NK-92 treated with Interleukin-12 subunit alpha and Interleukin-12 subunit beta, amount 100 ng/mL, for 24 hours (cell line): ENCODE measurements at regions not wholly inside any gene's neighbourhood (a gene's known extent, or its start where the extent isn't known, plus 50 kb on each side); places are given as distances from the start of the nearest gene placed in this dataset.
"Not testable (repeated sequence)": the region's sequence is repeated elsewhere in the genome, so short reads cannot be mapped to it uniquely, and the experiment has no call there.

Experiments
- DNase-seq: peaks from one replicate; lab custom pipeline; 2025; lab: John Stamatoyannopoulos, UW

DNA sequence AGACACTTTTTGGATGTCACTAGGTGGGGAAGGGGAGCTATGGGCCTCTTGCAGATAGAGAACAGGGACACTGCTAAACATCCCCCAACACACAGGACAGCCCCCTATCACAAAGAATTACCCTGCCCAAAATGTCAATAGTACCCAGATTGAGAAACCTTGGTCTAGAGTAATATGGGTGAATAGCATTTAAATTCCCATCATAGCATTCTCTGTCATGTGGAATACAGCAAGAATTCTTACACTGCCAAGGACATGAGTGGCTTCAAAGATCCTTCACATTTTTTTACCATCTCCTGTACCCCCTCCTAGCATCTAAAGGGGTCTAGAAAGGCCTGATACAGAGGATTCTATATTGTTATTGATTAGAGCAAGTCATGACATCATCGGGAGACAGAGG lies 83.1 kb upstream of the SSTR4 start:
- DNase-seq: no peak

DNA sequence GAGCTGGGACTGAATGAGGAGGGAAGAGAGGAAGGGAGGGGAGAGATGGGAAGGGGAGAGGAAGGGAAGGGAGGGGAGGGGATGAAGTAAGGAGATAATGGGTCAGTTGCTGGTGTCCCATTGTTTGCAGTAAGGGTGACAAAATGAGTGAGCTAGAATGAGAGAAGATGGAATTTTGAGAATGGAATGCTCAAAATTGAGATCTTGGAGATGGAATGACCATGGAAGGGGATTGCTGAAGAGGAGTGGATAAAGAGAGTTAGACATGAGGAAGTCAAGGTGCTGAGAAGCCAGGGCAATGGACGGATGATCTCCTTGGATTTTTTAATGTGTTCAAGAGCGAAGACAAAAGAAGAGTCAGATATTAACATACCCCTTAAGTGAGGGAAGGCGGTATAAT lies 80.5 kb upstream of the SSTR4 start:
- no peak for DNase-seq

DNA sequence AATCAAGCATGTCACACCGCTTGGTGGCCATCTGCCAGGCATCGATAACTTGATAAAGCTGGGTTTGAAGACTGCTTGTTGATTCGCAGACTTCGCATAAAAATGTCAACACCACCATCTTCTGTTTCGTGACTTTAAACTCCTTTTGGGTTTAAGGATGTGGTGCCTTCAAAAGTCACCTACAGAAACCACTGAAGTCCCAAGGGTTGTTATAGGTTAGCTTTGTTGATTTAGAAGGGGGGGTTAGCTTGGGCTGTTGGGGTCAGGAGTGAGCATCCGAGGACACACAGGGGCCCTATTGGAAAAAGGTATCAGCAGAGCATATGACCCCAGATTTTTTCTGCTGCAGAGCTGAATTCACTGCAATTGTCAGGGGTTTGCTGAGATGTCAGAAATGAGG lies 76.7 kb upstream of the SSTR4 start:
- no peak for DNase-seq

DNA sequence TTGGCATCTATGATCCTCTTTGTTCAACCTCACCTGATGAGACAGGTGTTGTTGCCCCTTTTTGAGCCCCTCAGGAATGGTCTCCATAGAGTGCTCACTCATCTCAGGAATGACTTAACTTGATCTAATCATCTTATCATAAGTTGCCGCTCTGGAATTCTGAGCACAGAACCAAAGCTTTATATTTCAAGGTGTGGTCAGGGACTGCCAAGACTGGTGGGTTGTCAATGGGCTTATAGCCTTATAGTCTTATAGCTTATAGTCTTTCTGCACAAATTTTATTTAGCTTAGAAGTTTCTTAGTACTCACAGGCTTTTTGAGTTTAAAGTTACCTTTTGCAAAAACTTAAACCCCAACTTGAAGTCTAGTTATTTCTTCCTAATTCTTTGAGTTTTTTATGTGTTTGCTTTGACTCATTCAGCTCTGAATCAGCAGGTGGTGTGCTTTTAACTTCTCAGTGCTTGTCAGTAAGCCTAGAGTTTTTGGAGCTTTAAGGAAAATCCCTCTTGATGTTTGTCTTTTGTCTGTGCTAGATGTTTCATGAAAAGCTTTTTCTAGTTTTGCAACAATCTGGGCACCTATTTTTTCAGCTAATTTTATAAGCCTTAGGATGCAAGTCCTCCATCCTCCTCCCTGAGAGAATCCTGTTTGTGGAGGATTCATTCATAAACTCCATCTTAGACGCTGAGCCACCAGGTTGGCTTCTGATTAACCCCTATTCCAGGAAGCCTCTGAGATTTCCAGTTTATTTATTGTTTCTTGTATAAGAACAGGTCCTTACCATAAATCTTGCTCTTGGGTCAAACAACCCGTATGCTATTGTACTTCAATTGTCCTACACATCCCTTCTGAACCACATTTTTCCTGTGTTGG lies 72.3 kb upstream of the SSTR4 start:
- DNase-seq: no peak

DNA sequence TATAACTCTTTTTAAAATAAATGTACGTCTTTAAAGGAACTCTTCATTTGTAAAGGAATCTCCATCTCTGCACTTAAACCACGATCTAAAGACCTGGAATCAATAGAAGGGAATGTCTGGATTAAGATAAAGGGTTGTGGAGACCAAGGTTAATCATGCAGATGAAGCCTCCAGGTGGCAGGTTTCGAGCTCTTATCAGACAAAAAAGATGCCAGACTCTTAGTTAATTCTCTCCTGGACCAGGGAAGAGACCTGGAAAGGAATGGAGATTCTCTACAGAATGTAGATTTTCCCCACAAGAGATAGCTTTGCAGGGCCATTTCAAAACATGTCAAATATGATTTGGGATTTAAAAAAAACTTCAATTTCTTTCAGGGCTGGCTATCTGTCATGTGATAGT lies 71.5 kb upstream of the SSTR4 start:
- no peak for DNase-seq

DNA sequence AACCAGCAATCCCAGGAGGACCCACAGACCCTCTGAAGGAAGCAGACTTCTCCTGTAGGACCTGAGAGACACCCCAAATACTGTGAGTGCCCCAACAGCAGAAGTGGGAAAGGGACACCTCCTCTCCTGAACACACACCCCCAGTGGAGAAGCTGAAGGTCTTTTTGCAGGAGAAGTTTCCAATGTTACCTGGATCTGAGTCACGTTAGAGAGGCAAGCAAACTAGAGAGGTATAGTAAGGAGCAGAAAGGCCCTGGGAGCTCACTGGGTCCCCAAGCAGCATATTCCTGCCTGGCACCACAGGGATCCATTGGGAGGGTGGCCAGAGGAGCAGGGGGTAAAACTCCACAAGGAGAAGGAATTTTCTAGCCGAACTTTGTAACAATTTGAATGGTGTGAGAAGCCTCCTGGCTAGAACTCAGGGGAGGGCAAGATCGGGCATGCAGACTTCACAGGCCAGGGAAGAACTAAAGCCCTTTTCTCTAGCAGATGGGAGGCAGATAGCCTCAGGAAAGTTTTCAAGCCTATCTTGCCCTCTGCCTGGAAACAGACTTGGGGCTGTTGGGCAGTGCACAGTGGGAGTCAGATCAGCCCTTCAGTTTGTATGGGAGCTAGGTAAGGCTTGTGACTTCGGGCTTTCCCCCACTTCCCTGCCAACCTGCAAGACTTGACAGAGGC lies 68.2 kb upstream of the SSTR4 start:
- DNase-seq: no peak

DNA sequence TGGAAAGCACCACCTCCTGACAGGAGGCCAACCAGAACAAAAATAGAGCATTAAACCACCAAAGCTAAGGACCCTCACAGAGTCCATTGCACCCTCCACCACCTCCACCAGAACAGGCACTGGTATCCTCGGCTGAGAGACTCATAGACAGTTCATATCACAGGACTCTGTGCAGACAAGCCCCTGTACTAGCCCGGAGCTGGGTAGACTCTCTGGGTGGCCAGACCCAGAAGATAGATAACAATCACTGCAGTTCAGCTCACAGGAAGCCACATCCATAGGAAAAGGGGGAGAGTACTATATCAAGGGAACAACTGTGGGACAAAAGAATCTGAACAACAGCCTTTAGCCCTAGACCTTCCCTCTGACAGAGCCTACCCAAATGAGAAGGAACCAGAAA lies 67.4 kb upstream of the SSTR4 start:
- not testable (repeated sequence) for DNase-seq

DNA sequence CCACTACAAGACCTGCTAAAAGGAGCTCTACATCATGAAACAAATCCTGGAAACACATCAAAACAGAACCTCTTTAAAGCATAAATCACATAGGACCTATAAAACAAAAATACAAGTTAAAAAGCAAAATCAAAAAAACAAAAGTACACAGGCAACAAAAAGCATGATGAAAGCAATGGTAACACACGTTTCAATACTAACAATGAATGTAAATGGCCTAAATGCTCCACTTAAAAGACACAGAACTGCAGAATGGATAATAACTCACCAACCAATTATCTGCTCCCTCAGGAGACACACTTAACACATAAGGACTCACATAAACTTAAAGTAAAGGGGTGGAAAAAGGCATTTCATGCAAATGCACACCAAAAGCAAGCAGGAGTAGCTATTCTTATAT lies 66.1 kb upstream of the SSTR4 start:
- not testable (repeated sequence) for DNase-seq

DNA sequence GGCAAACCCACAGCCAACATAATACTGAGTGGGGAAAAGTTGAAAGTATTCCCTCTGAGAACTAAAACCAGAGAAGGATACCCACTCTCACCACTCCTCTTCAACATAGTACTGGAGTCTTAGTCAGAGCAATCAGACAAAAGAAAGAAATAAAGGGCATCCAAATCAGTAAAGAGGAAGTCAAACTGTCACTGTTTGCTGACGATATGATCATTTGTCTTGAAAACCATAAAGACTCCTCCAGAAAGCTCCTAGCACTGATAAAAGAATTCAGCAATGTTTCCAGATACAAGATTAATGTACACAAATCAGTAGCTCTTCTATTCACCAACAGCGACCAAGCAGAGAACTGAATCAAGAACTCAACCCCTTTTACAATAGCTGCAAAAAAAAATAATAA lies 64.0 kb upstream of the SSTR4 start:
- DNase-seq: not testable (repeated sequence)

DNA sequence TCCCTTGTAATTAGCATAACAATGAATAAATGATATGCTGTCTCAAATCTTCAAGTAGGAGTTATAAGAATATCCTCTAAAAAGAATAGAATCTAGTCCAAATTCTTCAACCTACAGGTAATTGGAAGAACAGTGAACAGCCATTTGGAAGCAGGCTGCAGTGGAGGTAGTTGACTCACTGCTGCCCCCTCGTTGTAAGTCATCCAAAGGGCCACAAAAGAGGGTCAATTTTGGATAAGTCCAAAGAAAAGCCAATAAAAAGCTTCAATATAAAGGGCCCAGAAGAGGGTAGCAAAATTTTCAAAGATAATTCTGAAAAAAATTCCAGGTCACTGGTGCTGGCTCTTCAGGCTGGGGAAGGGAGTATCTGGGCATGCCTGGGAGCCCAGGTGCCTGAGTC lies 60.8 kb upstream of the SSTR4 start:
- DNase-seq: no peak

DNA sequence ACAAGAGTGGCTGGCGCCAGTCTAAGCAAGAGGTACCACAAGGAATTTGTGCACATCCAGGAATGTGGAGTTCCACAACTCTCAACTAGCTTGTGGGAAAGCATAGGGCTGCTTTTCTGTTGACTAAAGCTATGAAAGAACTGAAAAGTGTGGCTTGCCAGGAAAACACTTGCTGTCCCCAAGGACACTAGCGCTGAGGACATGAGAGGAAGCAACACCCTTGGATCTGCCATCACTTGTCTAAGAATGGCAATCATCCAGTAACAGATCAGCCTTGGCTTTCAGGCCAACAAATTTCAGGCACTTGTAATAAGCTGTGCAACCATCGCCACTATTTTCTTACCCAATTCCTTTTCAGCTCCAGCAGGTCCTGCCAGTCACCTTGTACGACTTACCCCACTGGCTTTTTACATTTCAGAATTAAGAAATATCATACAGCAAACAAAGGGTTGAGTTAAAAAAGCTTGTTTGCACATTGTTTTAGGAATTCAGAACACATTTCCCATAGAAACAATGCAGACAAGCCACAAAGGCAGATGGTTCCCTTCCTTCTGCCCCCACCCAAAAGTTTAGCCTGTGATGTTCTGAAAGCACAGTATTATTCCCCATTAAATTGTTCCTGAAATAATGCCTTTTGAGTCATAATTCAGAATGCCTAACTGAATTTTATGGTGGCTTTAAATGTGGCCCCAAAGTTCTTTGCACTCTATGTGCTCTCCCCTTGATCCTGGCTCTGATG lies 57.9 kb upstream of the SSTR4 start:
- DNase-seq: no peak

DNA sequence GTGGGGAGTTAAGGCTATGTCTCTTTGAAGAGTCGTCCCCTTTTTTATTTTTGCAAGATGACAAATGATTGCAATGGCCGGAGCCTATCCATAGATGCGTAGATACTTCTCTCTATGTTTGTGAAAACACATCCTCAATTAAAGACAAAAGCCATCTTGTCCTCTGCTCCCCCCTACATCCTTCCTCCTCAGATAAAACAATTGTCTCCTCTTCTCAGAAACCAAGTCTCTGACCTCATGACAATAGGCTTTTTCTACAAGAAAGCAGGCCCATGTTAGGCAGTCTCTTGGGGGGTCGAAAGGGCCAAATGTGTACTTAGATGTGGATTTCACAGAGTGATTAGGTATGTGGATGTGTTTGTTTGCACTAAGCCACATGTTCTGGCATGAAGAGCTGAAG lies 51.1 kb upstream of the SSTR4 start:
- DNase-seq: no peak

DNA sequence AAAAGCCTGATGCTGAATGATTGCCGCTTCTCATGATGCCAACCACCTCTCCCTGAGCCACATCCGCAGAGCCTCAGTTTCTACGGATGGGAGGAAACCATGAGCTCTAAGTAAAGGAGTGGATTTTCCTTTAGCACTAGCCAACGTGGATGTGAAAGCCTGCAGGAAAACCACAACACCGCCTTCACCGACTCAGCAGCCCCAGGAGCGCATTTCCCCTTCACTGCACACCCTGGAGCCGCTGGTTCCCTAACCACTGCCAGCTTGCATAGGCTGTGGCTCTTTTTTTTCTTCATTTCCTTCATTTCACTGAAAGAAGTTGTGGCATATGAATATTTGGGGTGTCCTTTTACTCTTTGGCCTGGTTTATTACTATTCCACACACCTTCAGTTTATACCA lies 50.5 kb upstream of the SSTR4 start:
- no peak for DNase-seq

DNA sequence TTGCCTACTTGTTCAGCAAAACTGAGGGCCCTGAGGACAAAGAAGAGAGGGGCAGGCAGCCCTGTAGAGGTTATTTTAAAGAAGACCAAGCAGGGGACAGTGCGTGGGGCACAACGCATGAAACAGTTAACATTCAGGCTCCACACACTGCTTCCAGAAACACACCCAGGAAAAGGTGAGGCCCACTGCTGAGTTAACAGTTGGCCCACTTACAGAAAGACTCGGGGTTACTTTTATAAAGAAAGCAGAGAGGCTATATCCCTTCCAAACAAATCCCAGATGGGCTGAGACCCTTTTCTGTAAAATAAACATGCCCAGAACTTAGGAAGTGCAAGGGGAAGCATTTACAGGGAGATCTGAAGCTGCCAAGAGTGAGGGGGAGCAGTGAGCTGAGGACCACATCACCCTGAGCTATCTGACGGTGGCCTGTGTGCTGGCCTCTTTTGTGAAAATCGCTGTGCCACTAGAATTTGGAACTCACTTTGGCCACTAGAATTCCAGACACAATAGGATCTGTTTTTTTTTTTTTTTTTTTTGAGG lies 49.8 kb upstream of the SSTR4 start:
- DNase-seq: no peak
